ENCODE measurements at regions not wholly inside any gene's neighbourhood (a gene's known extent, or its start where the extent isn't known, plus 50 kb on each side); places are given as distances from the start of the nearest gene placed in this dataset.
"Not testable (repeated sequence)": the region's sequence is repeated elsewhere in the genome, so short reads cannot be mapped to it uniquely, and the experiment has no call there.

- TF ChIP-seq, protein P1, sequence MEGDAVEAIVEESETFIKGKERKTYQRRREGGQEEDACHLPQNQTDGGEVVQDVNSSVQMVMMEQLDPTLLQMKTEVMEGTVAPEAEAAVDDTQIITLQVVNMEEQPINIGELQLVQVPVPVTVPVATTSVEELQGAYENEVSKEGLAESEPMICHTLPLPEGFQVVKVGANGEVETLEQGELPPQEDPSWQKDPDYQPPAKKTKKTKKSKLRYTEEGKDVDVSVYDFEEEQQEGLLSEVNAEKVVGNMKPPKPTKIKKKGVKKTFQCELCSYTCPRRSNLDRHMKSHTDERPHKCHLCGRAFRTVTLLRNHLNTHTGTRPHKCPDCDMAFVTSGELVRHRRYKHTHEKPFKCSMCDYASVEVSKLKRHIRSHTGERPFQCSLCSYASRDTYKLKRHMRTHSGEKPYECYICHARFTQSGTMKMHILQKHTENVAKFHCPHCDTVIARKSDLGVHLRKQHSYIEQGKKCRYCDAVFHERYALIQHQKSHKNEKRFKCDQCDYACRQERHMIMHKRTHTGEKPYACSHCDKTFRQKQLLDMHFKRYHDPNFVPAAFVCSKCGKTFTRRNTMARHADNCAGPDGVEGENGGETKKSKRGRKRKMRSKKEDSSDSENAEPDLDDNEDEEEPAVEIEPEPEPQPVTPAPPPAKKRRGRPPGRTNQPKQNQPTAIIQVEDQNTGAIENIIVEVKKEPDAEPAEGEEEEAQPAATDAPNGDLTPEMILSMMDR (IDR thresholded peaks at IDR 0.05), result not testable (repeated sequence)
- TF ChIP-seq POLR2A (IDR thresholded peaks at IDR 0.05), result not testable (repeated sequence)
Observed at GRCh38 chr7:70895337-70896200, 236.4 kb upstream of the GALNT17 start.
